ENCODE measurements at regions not wholly inside any gene's neighbourhood (a gene's known extent, or its start where the extent isn't known, plus 50 kb on each side); places are given as distances from the start of the nearest gene placed in this dataset.

DNA sequence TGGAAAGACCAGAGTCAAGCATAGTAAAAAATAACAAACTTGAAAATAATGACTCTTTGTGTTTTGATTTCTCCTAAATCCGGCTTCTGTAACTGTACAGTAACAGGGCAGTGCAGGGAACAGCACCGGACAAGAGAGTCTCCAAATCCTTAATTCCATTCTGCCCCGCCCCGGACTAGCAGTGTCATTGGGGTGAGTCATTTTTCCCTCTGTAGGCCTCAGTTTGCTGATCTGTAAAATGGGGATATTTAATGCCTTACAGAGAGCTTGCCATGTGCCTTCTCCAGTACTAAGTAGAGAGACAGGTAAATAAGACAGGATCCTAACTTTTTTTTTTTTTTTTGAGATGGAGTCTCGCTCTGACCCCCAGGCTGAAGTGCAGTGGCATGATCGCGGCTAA is 83.6 kb upstream of the TBC1D3K start:
- H3K27me3 ChIP-seq (ENCODE audit: low read depth), result peaks cover 98% of the 10 kb centered on the region
- H3K4me3 ChIP-seq, result no peak overlapping the region
- no peaks in the 10 kb centered on the region for H3K9me3 ChIP-seq (replicated peaks)
- H3K27ac ChIP-seq (replicated peaks), result no peak overlapping the region
- intact Hi-C loops (cut with micrococcal nuclease), result no loop called here
- H3K36me3 ChIP-seq, result no peaks in the 10 kb centered on the region
- TF ChIP-seq CTCF (IDR thresholded peaks at IDR 0.05; ENCODE audit: borderline replicate concordance), result no peak
- no peak for DNase-seq
- H3K4me1 ChIP-seq, result peaks cover 5% of the 10 kb centered on the region

DNA sequence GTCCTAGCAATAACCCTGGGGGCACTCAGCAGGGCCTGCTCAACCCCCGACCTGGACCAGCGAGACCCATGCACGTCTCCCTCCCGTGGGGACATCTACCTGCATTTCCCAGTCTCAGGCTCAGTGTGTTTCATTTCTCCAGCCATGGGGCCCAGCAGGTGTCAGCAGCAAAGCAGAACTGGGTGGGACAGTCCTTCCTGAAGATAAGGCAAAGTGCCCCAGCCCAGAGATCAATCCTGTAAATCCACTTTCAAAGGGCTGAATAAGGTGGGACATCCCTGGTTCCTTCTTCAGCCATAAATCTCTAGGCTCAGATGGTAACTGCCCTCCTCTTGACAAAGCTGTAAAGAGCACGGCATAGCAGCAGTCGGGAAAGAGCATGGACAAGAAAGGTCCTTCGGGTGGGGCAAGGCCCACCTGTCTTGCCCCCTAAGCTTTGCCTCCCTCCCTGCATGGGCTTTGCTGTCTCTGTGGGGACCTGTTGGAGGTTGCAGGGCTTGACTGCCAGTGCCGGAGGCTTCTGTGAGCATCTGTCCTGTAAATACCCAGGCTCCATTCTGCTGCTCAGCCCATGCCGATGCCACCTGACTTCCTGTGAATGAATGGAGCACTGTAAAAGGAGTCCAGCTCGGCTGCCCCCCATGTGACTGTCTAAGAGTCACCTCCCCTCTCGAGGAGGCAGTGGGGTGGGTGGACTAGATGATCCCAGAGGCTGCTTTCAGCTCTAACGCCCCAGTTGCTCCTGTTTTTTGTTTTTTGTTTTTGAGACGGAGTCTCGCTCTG is 84.8 kb upstream of the TBC1D3K start:
- Histone ChIP-seq H3K27me3 (ENCODE audit: low read depth) (peaks cover 86% of the 10 kb centered on the region), H3K36me3 (no peaks in the 10 kb centered on the region), H3K9me3 (replicated peaks) (no peaks in the 10 kb centered on the region), H3K27ac (replicated peaks) (no peak overlapping the region), H3K4me3 (no peak overlapping the region), H3K4me1 (peaks cover 2% of the 10 kb centered on the region)
- intact Hi-C loops (cut with micrococcal nuclease), result no loop called here
- no peak for DNase-seq
- no peak for TF ChIP-seq CTCF (IDR thresholded peaks at IDR 0.05; ENCODE audit: borderline replicate concordance)

GRCh38 chr17:37838276-37838675 is 85.9 kb upstream of the TBC1D3K start:
- intact Hi-C loops (cut with micrococcal nuclease), result no loop called here
- Histone ChIP-seq H3K27me3 (ENCODE audit: low read depth) (peaks cover 75% of the 10 kb centered on the region), H3K9me3 (replicated peaks) (no peaks in the 10 kb centered on the region), H3K36me3 (no peaks in the 10 kb centered on the region), H3K4me1 (no peaks in the 10 kb centered on the region), H3K27ac (replicated peaks) (no peak overlapping the region), H3K4me3 (no peak overlapping the region)
- no peak for DNase-seq
- TF ChIP-seq CTCF (IDR thresholded peaks at IDR 0.05; ENCODE audit: borderline replicate concordance), result no peak

DNA sequence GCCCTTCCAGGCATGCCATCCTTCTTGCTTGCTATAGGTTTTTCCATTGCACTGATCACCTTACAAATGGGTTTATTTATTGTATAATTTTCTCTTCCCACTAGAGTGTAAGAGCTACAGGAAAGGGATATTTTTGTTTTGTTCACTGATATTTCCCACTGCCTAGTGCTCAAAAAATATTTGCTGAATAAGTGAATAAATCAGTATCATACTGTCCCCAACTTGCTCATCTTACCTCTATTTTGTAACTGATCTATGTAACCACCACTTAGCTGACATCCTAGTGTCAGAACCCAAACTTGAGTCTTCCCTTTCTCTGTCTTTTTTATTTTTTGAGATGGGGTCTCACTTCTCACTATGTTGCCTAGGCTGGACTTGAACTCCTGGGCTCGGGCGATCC is 87.6 kb upstream of the TBC1D3K start:
- DNase-seq, result no peak
- Histone ChIP-seq H3K27ac (replicated peaks) (no peak overlapping the region), H3K4me3 (no peak overlapping the region), H3K36me3 (no peaks in the 10 kb centered on the region), H3K27me3 (ENCODE audit: low read depth) (peaks cover 70% of the 10 kb centered on the region), H3K9me3 (replicated peaks) (no peaks in the 10 kb centered on the region), H3K4me1 (no peaks in the 10 kb centered on the region)
- TF ChIP-seq CTCF (IDR thresholded peaks at IDR 0.05; ENCODE audit: borderline replicate concordance), result no peak
- intact Hi-C loops (cut with micrococcal nuclease), result no loop called here

DNA sequence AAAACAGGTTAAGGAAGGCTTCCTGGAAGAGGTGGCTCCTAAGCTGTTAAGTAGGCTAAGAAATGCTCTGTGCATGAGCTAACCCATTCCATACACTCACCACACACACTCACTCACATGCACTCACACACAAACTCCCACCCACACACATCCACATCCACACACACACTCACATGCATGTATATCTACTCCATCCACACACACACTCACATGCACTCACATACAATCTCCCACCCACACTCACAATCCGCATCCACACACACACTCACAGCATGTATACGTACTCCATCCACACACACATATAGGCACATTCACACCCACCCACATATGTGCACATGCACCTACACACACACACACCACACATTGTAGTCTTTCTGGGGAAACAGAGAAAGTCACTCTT is 89.3 kb upstream of the HNF1B start:
- intact Hi-C loops (cut with micrococcal nuclease), result no loop called here
- Histone ChIP-seq H3K27me3 (ENCODE audit: low read depth) (peaks cover 58% of the 10 kb centered on the region), H3K9me3 (replicated peaks) (no peaks in the 10 kb centered on the region), H3K4me1 (no peaks in the 10 kb centered on the region), H3K4me3 (no peak overlapping the region), H3K36me3 (no peaks in the 10 kb centered on the region), H3K27ac (replicated peaks) (no peak overlapping the region)
- TF ChIP-seq CTCF (IDR thresholded peaks at IDR 0.05; ENCODE audit: borderline replicate concordance), result no peak
- DNase-seq, result no peak
